ENCODE measurements at regions not wholly inside any gene's neighbourhood (a gene's known extent, or its start where the extent isn't known, plus 50 kb on each side); places are given as distances from the start of the nearest gene placed in this dataset.

DNA sequence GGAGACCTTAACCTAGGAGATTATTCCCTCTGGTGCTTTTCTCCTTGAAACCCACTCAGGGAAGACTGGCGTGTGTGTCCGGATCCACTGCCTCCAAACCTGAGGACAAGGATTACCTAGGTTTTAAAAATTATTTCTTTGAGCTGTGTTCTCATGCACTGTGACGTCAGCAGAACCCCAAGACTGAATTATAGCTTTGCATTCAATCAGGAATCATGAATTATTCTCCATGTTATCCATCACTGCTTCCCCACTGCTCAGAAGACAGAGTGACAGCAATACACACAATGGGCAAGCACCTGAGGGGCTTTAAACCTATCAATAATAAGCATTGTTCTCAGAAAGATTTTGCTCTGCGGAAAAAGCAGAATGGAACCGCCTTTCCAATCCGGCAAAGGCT lies 253.2 kb upstream of the FOXD3 start:
- TF ChIP-seq CTCF (IDR thresholded peaks at IDR 0.05) (no peak), POLR2A (IDR thresholded peaks at IDR 0.05) (no peak)
